VCaP (cell line): ENCODE measurements at regions not wholly inside any gene's neighbourhood (a gene's known extent, or its start where the extent isn't known, plus 50 kb on each side); places are given as distances from the start of the nearest gene placed in this dataset.
"Not testable (repeated sequence)": the region's sequence is repeated elsewhere in the genome, so short reads cannot be mapped to it uniquely, and the experiment has no call there.

Experiments
- H3K27ac ChIP-seq: fragments of 450-650 bp; 2 replicates; pipeline ENCODE4 v1.5.1; 2017
- CTCF ChIP-seq: fragments of 450-650 bp; conservative IDR thresholded peaks from 2 replicates; pipeline ENCODE4 v1.5.1; 2017; ENCODE audit warnings: mild to moderate bottlenecking, moderate library complexity

DNA sequence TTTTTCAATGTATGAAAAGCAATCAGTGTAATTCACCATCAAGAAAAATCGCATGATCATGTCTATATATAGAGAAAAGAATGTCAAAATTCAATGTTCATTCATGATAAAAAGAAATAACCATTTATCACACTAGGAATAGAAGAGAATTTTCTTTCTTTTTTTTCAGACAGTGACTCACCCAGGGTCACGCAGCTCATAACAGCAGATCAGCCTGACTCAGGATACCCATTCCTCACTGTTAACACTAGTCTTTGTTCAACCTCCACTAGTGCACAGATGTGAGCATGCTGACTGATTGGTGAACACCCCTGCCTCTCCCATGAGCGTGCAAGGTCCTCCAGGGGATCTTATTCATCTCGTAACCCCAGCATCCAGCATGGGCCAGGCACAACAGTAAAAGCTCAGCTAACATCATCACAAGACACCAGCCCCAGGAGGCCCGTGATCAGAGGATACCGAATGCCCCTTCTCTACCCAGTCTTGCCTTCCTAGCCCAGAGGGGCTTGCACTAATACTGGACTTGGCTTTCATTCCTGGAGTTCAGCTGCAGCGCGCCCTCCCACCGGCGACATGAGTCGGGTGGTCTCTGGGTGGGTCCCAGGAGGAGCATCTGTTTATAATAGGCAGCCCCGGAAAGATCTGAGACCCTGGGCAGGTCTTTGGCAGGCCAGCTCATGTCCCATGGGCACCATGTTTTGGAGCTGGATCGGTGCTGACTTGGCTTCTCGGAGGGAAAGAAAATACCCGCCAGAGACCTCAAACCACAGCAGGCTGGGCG lies 539.5 kb upstream of the SLC10A2 start:
- TF ChIP-seq CTCF: no peak
- H3K27ac ChIP-seq: no peak overlapping the region

DNA sequence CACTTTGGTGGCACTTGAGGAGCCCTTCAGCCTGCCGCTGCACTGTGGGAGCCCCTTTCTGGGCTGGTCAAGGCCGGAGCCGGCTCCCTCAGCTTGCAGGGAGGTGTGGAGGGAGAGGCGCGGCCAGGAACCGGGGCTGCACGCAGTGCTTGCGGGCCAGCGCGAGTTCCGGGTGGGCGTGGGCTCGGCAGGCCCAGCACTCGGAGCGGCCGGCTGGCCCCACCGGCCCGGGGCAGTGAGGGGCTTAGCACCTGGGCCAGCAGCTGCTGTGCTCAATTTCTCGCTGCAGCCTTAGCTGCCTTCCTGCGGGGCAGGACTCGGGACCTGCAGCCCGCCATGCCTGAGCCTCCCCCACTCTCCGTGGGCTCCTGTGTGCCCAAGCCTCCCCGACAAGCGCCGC lies 533.7 kb upstream of the SLC10A2 start:
- not testable (repeated sequence) for H3K27ac ChIP-seq

- TF ChIP-seq CTCF: no peak
- no peak overlapping the region for H3K27ac ChIP-seq
Observed at GRCh38 chr13:103598671-103599070, 532.5 kb upstream of the SLC10A2 start.

- TF ChIP-seq CTCF: no peak
- H3K27ac ChIP-seq: no peak overlapping the region
Observed at GRCh38 chr13:103573446-103573845, 507.2 kb upstream of the SLC10A2 start.

- H3K27ac ChIP-seq: no peak overlapping the region
- TF ChIP-seq CTCF: no peak
Observed at GRCh38 chr13:103568314-103568713, 502.1 kb upstream of the SLC10A2 start.

DNA sequence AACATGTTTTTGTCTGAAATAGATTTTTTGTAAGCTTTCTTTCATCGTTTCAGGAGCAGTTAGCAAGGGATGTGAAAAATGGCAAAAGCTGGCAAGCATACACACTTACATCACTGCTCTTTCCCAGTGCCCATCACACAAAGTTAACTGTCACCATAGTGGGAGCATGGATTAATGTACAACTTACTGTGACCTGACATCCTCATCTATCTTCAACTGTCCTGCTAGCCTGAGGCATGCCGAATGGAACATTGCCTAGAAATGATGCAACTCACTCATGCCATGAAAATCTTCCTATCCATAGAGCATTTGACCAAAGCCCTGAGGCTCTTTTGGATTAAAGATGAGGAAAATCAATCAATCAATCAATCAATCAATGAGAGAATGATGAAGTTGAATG lies 491.7 kb upstream of the SLC10A2 start:
- no peak for TF ChIP-seq CTCF
- no peak overlapping the region for H3K27ac ChIP-seq

DNA sequence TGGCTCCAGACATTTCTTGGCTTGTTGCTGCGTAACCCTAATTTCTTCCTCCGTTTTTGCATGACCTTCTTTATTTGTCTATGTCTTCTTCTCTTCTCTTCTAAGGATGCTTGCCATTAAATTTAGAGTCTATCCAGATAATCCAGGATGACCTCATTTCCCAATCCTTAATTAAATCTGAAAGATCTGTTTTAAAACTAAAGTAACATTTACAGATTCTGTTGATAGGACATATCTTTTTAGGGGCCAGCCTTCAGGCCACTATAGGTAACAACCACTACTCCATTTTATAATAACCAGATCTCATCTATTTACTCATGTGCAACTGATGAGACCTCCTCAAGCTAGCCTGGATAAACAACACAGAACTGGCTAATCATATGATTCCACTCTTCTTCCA lies 490.5 kb upstream of the SLC10A2 start:
- no peak overlapping the region for H3K27ac ChIP-seq
- no peak for TF ChIP-seq CTCF

DNA sequence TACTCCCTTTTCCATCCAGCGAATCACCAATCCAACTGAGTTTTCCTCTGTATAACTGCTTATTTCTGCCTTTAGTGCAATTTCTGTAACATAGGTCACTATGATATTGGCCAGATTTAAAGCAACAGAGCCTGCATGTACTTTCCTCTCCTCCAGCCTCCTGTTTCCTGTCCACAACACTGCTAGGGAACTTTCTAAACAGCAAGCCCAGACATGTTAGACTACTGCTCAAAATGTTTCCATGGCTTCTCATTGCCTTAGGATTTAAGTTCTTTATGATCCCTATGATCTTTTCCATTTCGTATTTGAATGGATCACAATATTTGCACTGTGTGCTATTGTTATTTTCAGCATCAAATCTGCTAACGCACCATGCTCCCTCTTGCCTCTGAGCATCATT lies 481.7 kb upstream of the SLC10A2 start:
- no peak overlapping the region for H3K27ac ChIP-seq
- no peak for TF ChIP-seq CTCF
